ENCODE measurements at regions not wholly inside any gene's neighbourhood (a gene's known extent, or its start where the extent isn't known, plus 50 kb on each side); places are given as distances from the start of the nearest gene placed in this dataset.

- TF ChIP-seq CTCF (IDR thresholded peaks at IDR 0.05; ENCODE audit: insufficient read depth, low read length): no peak
- H3K4me3 ChIP-seq (ENCODE audit: low read depth, low read length): no peak overlapping the region
- DNase-seq (ENCODE audit: low read depth): no peak
Measured at GRCh38 chr14:94679937-94680861, 68.0 kb downstream of the SERPINA3 start.

GRCh38 chr14:94679106-94679810, 67.1 kb downstream of the SERPINA3 start:
- no peak overlapping the region for H3K4me3 ChIP-seq (ENCODE audit: low read depth, low read length)
- no peak for TF ChIP-seq CTCF (IDR thresholded peaks at IDR 0.05; ENCODE audit: insufficient read depth, low read length)
- no peak for DNase-seq (ENCODE audit: low read depth)

GRCh38 chr14:94677747-94678146, 65.6 kb downstream of the SERPINA3 start:
- no peak for DNase-seq (ENCODE audit: low read depth)
- no peak for TF ChIP-seq CTCF (IDR thresholded peaks at IDR 0.05; ENCODE audit: insufficient read depth, low read length)
- no peak overlapping the region for H3K4me3 ChIP-seq (ENCODE audit: low read depth, low read length)

GRCh38 chr14:94677213-94677612, 65.0 kb downstream of the SERPINA3 start:
- TF ChIP-seq CTCF (IDR thresholded peaks at IDR 0.05; ENCODE audit: insufficient read depth, low read length): no peak
- no peak for DNase-seq (ENCODE audit: low read depth)
- H3K4me3 ChIP-seq (ENCODE audit: low read depth, low read length): no peak overlapping the region

GRCh38 chr14:94676495-94677185, 64.4 kb downstream of the SERPINA3 start:
- no peak for DNase-seq (ENCODE audit: low read depth)
- TF ChIP-seq CTCF (IDR thresholded peaks at IDR 0.05; ENCODE audit: insufficient read depth, low read length): no peak
- H3K4me3 ChIP-seq (ENCODE audit: low read depth, low read length): no peak overlapping the region

- no peak for TF ChIP-seq CTCF (IDR thresholded peaks at IDR 0.05; ENCODE audit: insufficient read depth, low read length)
- H3K4me3 ChIP-seq (ENCODE audit: low read depth, low read length): no peak overlapping the region
- no peak for DNase-seq (ENCODE audit: low read depth)
Measured at GRCh38 chr14:94675036-94675435, 62.8 kb downstream of the SERPINA3 start.

All from fibroblast of the aortic adventitia (primary cell).